HG02870 (cell line): ENCODE measurements at regions not wholly inside any gene's neighbourhood (a gene's known extent, or its start where the extent isn't known, plus 50 kb on each side); places are given as distances from the start of the nearest gene placed in this dataset.
"Not testable (repeated sequence)": the region's sequence is repeated elsewhere in the genome, so short reads cannot be mapped to it uniquely, and the experiment has no call there.

Experiments
- ATAC-seq: cut with Tn5 transposase; IDR thresholded peaks from one replicate; pipeline ENCODE4 v1.9.1; 2021; ENCODE audit warnings: mild to moderate bottlenecking, moderate library complexity; ENCODE audit not compliant: unreplicated experiment

DNA sequence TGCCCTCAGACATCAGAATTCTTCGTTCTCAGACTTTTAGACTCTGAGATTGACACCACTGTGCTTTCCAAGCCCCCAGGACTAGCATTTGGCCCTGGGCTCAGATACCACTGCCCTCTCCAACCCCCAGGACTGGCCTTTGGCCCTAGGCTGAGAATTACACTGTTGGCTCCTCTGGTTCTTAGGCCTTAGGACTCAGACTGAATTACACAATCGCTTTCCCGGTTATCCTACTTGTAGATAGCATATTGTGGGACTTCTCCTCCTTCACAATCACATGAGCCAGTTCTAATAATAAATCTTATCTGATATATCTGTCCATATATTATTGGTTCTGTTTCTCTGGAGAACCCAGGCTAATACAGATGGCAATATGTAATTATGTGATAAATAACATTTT, 1725.5 kb downstream of the GRIK2 start:
- ATAC-seq, result no peak

DNA sequence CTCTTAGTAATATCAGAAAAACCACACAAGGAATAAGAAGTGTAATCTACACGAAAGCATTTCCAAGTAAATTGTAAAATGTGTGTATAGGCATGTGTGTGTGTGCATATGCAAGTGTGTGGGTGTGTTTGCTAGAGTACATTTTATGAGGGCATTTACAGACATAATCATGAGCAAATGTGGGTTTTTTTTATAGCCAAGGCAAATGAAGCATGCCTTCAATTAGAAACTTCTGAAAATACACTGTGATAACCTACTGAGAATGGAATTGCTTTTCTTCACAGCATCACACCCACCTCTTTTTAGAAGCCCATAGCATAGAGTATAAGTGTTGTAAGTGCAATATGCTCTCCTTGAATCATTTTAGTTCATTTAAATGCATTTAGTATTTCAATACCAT, 1721.1 kb downstream of the GRIK2 start:
- ATAC-seq, result no peak

DNA sequence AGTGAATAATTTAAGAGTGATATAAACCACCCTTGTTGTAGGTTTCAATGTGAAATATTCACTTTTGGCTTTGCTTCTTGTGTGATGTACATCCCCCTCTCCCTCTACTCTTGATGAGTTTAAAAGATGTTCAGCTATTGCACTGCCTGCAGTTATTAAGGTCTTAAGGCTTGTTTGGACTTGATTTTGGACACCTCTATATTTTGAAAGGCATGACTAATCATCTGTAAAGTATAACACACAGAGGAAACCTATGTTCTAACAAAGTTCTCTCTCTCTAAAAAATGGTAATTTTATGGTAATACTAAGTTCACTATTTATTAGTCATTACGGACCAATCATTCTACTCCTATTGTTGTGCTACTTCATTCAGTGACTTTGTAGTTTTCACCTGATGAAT, 1719.9 kb downstream of the GRIK2 start:
- no peak for ATAC-seq

DNA sequence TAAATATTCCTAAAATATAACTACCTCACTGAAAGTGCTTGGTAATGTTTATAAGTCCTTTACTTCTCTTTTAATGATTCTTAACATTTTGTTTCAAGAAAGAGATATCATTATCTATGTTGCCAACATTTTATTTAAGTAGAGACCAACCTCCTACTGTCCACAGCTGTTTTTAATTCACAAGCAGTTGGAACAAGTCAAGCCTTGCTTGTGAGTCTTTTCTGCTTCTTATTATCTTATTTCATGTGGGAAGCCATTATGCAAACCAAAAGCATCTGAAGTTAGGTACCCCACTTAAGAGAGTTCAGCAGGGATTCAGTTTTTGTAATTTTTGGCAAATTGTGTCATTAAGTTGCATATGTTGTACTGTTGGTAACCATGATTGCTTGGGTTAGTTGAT, 1714.5 kb downstream of the GRIK2 start:
- ATAC-seq, result no peak

DNA sequence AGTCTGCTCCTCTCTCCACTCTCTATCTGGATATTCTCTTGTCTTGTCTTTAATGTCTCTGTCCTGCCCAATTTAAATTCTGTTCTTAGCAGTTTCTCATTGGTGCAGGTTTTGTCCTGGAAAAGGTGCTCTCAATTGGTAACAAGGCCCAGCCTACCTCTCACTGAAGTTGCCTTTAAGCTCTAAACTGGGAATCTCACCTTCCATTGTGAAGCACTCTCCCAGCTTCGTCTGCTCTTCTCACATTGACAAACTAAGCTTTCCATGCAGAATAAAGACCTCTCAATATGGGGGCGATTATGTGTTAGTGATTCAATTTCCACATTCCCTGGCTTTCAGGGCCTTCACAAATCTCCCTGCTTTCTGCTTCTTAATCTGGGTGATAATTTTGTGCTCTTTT, 1712.2 kb downstream of the GRIK2 start:
- no peak for ATAC-seq

DNA sequence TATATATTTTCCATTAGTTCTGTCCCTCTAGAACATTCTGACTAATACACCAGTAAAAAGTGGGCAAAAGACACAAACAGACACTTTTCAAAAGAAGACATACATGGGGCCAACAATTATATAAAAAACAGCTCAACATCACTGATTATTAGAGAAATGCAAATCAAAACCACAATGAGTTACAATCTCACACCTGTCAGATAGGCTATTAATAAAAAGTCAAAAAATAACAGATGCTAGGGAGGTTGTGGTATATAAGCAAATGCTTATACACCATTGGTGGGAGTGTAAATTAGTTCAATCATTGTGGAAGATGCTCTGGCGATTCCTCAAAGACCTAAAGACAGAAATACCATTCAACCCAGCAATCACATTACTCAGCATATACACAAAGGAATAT, 1707.8 kb downstream of the GRIK2 start:
- ATAC-seq, result no peak

DNA sequence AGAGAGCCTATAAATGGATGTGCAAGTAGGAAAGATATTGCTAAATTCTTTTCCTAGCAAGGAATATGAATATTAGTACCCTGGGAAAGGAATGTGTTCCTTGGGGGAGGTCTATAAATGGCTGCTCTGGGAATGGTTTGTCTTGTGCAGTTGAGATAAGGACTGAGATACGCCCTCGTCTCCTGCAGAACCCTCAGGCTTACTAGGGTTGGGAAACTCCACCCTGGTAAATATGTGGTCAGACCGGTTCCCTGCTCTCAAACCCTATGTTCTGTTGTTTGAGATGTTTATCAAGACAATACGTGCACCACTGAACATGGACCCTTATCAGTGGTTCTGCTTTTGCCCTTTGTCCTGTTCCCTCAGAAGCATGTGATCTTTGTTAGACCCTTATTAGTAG, 1698.9 kb downstream of the GRIK2 start:
- not testable (repeated sequence) for ATAC-seq

DNA sequence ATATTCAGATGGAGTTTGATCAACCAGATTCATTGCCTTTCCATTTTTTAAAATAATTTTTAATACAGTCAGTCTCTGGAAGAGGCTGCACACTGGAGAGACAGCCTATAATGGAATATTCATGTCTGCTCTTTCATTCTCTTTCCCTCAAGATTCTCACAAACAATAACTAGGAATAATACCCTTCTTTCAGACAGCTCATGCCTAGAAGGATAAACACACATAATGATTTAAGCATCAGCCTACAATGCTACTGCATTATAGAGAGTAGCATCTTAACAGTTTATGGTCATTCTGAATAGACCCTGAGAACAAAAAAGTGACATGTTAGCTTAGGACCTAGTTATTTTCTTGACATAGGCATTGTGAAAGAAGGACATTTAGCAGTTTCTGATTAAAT, 1692.3 kb downstream of the GRIK2 start:
- ATAC-seq, result no peak

DNA sequence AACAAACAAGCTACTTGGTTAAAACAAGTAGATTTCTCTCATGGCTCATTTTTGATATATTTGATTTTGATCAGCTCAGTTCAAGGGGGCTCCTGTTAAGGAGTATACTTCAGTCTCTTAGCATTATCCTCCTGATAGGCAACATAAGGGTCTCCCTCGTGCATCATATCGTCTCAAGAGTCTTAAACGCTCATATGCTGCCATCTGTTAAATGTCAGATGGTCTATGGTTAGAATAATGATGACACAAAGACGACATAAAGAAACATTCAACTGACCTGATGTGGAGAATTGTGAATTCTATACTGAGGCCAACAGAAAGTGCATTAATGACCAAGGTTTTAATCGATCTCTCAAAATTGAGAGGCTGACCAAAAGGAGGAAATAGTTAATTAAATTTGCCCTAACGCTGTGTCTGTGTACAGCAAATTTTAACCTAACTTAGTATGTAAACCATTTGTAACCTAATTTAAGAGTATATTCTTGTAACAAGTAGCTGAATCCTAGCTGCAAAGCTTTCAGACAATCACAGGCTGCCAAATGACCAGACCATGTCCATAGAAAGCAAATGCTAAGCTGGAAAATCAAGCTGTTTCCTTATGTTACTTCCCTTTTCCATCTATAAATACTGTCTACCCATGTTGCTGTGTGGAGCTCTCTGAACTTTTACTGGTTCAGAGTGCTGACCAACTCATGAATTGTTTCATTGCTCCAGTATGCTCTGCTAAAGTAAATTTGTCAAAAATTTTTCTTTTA, 1688.5 kb downstream of the GRIK2 start:
- no peak for ATAC-seq

DNA sequence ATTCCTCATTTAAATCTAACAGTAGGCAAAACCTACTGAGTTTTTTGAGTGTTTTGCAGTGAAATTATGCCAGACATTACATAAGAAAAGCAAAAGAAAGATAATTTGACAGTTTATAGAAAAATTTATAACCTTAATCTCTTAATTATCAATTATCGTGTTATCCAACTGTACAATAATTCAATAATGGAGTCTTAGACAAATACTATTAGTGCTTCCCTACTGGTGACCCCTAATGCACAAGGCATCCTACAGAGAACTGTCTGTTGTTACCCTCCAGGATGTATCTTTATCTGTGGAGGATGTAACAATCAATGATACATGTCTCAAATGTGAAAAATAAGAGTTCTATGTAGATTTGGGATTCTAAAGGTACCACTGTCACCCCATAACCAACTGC, 1687.6 kb downstream of the GRIK2 start:
- ATAC-seq, result no peak

DNA sequence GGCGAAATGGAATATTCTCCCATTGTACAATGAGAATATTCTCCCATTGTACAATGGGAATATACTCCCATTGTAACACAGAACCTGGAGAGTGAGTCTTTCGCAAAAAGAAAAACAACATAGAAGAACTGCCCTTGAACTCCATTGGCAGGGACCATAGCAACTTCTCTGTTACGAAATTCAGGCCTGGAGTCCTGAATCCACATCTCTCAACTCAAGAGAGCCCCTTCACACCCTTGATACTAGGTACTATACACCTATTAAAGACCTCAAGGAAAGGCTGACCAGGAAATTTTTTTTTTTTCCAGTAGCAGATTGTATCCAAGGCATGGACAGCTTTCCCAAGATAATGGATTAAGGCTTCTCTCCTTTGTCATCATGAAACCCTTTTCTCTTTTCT, 1687.0 kb downstream of the GRIK2 start:
- ATAC-seq, result no peak

DNA sequence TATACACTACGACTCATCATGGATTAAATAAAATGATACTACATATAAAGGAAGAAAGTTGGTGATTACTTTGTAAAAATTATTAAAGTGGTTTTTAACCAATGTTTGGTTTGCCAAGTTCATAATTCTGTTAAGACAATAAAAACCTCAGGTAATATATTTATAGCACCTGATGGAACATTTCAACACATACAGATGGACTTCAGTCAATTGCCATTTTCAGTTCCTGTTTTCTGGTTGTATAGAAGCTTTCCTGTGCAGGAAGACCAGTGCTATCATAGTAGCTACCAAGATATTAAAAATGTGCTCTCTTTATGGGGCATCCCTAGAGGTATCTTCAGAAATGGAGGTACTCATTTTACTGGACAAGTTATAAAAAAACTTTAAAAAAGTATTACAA, 1686.4 kb downstream of the GRIK2 start:
- ATAC-seq, result no peak

DNA sequence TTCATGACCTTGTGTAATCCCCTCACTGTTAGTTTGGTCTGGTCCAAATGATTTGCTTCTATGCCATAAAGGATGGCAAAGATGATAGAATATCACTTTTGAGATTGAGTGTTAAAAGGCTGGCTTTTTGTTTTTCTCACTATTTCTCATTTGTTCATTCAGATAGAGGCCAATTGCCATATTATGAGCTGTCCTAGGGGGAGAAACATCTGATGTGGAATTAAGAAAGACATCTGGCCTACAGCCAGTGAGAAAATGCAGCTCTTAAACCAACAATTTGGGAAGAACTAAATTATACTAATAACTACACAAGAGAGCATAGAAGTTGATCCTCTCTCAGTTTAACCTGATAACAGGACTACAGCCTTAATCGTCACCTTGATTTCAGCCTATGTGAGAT, 1668.6 kb downstream of the GRIK2 start:
- ATAC-seq, result no peak

DNA sequence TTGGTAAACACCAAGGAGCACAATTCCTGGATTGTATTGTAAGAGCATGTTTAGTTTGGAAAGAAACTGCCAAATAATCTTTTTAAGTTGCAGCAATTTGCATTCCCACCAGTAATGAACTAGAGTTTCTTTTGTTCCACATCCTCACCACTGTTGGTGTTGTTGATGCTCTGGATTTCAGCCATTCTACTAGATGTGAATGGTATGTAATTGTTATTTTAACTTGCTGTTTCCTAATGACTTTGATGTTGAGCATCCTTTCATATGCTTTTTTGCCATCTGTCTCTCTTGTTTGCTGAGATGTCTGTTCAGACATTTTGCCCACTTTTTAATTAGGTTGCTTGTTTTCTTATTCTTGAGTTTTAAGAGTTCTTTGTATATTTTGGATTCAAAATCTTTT, 1654.1 kb downstream of the GRIK2 start:
- ATAC-seq, result no peak

DNA sequence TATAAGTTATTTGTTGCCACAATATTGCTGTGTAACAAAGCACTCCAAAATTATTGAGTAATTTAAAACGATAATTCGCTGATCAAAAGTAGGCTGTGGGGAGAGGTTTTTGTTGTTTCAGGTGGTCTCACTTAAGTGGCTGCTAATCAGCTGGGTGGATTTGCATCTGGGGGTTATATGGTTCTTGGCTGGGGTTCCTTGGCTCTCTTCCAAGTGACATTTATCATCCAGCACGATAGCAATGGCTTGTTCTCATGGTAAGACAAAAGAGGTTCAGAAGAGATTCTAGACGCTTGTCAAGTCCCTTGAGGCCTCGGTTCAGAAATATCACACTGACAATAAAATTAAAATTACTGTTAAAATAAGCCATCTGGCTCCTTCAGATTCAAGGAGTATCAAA, 1648.8 kb downstream of the GRIK2 start:
- no peak for ATAC-seq

DNA sequence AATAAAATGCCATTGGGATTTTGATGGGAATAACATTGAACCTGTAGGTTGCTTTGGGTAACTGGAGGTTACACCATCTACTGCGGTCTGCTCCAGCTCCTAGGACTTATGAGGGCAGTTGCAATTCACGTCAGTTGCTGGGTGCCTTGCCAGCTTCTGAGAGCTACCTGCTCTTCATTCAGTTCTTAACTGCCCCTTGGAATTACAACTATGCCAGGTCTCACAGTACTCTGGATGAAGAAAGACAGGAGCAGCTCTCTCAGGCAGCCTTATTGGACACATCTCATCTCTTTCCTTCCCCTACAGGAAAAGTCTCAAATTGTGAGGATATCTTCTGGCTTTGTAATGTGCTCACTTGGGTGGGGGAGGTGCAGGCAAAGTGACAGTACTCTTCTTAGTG, 1643.3 kb downstream of the GRIK2 start:
- no peak for ATAC-seq

DNA sequence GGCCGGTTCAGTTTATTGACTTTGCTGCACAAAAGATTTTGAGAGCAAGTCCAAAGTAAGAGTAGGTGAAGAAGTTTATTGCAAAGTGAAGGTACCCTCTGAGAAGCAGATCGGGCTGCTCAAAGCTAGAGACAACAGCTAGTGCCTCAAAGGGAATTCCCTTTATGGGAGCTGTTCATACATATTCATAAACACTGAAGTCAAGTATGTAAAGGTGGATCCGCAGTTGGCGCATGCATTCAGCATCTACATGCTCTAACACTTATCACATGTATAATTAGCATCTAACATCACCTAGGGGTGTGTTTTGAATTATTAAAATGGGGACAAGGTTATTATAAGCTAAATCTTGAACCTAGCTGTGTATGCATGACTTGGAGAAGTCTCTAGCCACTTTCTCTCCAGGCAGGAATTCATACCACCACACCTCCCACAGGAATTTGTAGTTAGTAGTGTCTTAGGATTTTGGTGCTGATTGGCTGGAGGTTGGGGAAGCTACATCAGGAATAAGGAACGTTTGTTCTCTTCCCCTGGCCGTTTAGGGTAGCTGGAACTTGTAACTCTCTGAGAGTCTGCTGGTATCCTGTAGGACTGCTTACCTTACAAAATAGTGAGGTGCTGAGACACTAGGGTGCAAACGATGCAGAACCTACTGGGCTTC, 1633.9 kb downstream of the GRIK2 start:
- ATAC-seq, result no peak

DNA sequence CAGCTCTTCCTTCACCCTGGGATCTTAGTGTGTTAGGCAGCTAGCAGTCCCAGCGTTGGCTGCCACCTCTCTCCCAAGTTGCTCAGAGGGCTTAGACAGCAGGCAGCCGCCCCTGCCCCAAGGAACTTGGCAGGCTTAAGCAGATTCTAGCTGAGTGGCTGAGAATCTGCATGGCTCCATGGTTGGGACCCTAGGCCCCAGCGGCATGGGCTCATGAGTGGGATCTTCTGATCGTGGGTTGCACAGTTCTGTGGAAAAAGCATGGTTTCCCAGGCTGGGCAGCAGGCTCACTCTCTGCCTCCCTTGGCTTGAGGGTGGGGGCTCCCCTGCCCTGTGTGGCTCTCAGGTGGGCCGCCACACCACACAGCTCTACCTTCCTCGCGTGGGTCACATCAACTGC, 1624.9 kb downstream of the GRIK2 start:
- no peak for ATAC-seq

DNA sequence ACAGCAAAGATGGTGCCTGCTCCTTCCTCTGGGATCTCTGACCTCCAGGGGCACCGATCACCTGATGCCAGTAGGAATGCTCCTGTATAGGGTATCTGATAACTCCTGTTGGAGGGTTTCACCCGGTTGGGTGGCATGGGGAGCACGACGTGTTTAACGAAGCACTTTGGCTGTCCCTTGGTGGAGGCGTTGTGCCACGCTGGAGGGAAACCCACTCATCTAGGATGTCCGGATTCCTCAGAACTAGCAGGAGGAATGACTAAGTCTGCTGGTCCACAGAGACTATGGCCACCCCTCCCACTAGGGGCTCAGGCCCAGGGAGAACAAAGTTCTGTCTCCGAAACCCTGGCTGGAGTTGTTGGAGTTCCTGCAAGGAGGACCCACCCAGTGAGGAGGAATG, 1624.4 kb downstream of the GRIK2 start:
- no peak for ATAC-seq

DNA sequence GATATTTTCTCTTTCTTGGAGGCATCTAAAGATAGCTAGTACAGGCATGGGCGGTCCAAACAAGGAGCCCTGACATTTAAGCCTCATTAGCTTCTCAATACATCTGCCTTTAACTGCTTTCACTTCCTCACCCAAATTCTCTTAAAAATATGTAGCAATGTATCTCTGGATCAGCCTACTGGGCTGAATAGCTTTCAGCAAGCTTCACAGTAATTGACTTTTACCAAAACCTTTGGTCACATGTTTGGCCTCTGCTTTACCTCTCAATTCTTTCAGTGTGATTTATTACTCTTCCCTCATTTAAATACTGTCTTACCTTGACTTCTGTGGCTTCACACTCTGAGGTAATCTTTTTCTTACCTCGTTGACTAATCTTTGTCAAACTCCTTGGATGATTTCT, 1618.1 kb downstream of the GRIK2 start:
- no peak for ATAC-seq

DNA sequence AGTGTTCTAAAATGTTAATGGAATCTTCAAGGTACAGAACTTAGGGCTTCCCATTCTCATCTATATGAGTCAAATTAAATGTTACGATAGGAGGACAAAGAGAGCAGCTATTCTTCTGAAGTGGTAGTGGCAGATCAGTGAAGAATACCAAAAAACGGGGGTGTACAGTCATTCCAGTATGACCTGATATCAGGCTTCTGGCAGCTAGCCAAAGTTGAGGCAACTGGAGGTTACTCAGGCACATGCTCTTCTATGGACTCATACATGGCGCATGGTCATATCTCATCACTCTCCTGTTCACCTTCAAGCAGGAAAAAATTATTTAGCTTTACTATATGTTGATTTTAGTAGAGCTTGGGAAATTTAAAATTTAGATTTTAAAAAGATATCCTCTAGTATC, 1608.8 kb downstream of the GRIK2 start:
- no peak for ATAC-seq

DNA sequence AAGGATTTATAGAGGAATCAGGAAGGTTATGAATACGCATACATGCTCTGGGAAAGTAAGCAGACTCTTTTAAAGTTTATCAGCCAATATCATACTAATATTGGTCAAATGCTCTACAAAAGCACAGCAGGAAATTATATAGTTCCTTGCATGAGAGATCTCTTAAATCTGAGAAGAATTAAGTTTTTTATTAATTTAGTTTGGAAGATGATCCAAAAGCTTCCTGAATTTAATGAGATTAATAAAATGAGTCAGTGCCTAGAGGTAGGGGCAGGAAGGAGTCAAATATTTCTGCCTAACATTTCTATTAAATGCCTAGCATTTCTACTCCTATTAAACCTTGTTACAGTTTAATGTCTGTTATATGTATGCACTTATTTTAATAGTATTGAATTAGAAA, 1608.2 kb downstream of the GRIK2 start:
- ATAC-seq, result no peak

DNA sequence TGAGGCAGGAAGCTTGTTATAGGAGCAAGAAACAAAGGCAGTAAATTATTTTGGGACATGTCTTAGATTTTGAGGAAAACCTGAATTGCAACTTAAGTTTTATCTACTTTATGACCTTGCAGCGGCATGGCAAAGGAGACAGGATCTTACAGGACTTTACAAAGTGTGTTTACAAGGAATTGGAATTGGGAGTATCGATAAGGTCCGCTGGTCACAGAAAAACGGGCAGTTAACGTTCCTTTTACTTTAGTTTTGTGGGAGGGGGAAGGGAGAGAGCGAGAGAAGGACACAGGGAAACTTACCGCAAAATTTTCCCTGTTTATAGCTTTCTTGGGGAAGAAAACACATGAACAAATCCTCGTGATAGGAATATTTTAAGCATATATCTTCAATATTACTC, 1607.2 kb downstream of the GRIK2 start:
- ATAC-seq, result no peak
